Stimulated activated naive CD8-positive, alpha-beta T cell treated with anti-CD3 and anti-CD28 coated beads, Interleukin-15, Interleukin-2, amounts not matched to agents 100 ng/mL and 50 ng/mL, for 24 hours (primary cell): ENCODE measurements at regions not wholly inside any gene's neighbourhood (a gene's known extent, or its start where the extent isn't known, plus 50 kb on each side); places are given as distances from the start of the nearest gene placed in this dataset.

Source experiments
- H3K27ac Mint-ChIP-seq: one replicate; pipeline ENCODE4 v1.8.0; 2021; ENCODE audit warnings: mild to moderate bottlenecking, mixed read lengths
- H3K27me3 Mint-ChIP-seq: one replicate; pipeline ENCODE4 v1.8.0; 2021; ENCODE audit warnings: mixed read lengths
- H3K36me3 Mint-ChIP-seq: one replicate; pipeline ENCODE4 v1.8.0; 2021; ENCODE audit warnings: low read depth, mixed read lengths
- H3K4me1 Mint-ChIP-seq: one replicate; pipeline ENCODE4 v1.8.0; 2021; ENCODE audit warnings: low read depth, mixed read lengths
- H3K4me3 Mint-ChIP-seq: one replicate; pipeline ENCODE4 v1.8.0; 2021; ENCODE audit warnings: mild to moderate bottlenecking, mixed read lengths
- H3K9me3 Mint-ChIP-seq: one replicate; pipeline ENCODE4 v1.8.0; 2021; ENCODE audit warnings: mixed read lengths

GRCh38 chr18:77820472-77820871 lies 570.8 kb downstream of the GALR1 start:
- peaks cover 9% of the 10 kb centered on the region for H3K27me3 Mint-ChIP-seq
- no peak overlapping the region for H3K4me3 Mint-ChIP-seq
- H3K36me3 Mint-ChIP-seq = no peaks in the 10 kb centered on the region
- no peaks in the 10 kb centered on the region for H3K4me1 Mint-ChIP-seq
- H3K27ac Mint-ChIP-seq = no peak overlapping the region
- peaks cover 8% of the 10 kb centered on the region for H3K9me3 Mint-ChIP-seq

GRCh38 chr18:77821892-77822291 lies 572.2 kb downstream of the GALR1 start:
- H3K36me3 Mint-ChIP-seq = no peaks in the 10 kb centered on the region
- H3K4me3 Mint-ChIP-seq = no peak overlapping the region
- no peak overlapping the region for H3K27ac Mint-ChIP-seq
- H3K9me3 Mint-ChIP-seq = peaks cover 12% of the 10 kb centered on the region
- H3K4me1 Mint-ChIP-seq = no peaks in the 10 kb centered on the region
- H3K27me3 Mint-ChIP-seq = peaks cover 9% of the 10 kb centered on the region

DNA sequence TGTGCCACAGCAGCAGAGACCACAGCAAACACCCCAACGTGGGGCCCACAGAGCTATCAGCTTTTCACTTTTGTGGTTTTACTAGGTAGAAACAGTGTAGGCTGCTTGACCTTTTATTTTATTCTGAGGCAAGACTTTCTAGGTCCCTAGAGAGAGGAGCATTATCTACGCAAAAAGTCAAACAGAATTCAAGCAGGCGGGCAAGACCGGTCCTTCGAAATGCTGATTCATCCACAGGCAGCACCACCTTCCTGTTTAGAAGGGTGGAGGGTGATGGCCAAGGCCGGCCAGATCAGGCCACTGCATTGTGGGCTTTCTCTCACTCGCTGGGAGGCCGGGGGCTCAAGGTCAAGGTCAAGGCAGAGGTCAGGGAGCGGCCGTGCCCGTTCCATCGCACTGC lies 573.0 kb downstream of the GALR1 start:
- H3K9me3 Mint-ChIP-seq = peaks cover 12% of the 10 kb centered on the region
- no peak overlapping the region for H3K4me3 Mint-ChIP-seq

GRCh38 chr18:77833807-77834206 lies 584.2 kb downstream of the GALR1 start:
- H3K4me1 Mint-ChIP-seq = no peaks in the 10 kb centered on the region
- H3K36me3 Mint-ChIP-seq = no peaks in the 10 kb centered on the region
- no peaks in the 10 kb centered on the region for H3K9me3 Mint-ChIP-seq
- H3K27me3 Mint-ChIP-seq = no peaks in the 10 kb centered on the region
- no peak overlapping the region for H3K27ac Mint-ChIP-seq
- no peak overlapping the region for H3K4me3 Mint-ChIP-seq

More for the DNA sequence above, 573.0 kb downstream of the GALR1 start:
- Mint-ChIP-seq H3K27ac (no peak overlapping the region), H3K36me3 (no peaks in the 10 kb centered on the region), H3K4me1 (no peaks in the 10 kb centered on the region), H3K27me3 (peaks cover 9% of the 10 kb centered on the region)

GRCh38 chr18:77851802-77852201 lies 602.2 kb downstream of the GALR1 start:
- no peak overlapping the region for H3K27ac Mint-ChIP-seq

DNA sequence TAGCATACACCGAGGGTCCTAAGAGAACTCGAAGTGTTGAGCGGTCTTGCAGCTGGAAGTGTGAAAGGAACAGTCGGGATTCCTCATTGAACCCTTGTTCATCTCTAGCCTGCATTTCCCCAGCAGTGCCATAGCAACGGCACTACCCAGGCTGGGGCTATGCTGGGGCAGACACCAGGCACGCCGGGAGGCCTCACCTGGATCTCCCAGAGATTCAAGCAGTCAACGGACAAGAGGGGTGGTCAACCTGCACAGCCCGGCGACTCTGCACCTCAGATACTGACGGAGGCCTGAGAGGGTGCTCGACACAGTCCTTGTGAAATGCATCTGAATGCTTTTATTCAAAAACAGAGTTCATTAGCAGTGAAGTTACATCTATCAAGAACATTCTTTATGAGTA lies 604.2 kb downstream of the GALR1 start:
- H3K9me3 Mint-ChIP-seq = no peaks in the 10 kb centered on the region
- no peaks in the 10 kb centered on the region for H3K36me3 Mint-ChIP-seq
- H3K4me1 Mint-ChIP-seq = no peaks in the 10 kb centered on the region
- no peak overlapping the region for H3K27ac Mint-ChIP-seq
- no peaks in the 10 kb centered on the region for H3K27me3 Mint-ChIP-seq
- no peak overlapping the region for H3K4me3 Mint-ChIP-seq

More at GRCh38 chr18:77851802-77852201, 602.2 kb downstream of the GALR1 start:
- H3K36me3 Mint-ChIP-seq = no peaks in the 10 kb centered on the region
- no peak overlapping the region for H3K4me3 Mint-ChIP-seq
- H3K9me3 Mint-ChIP-seq = no peaks in the 10 kb centered on the region
- H3K4me1 Mint-ChIP-seq = no peaks in the 10 kb centered on the region
- peaks cover 4% of the 10 kb centered on the region for H3K27me3 Mint-ChIP-seq

DNA sequence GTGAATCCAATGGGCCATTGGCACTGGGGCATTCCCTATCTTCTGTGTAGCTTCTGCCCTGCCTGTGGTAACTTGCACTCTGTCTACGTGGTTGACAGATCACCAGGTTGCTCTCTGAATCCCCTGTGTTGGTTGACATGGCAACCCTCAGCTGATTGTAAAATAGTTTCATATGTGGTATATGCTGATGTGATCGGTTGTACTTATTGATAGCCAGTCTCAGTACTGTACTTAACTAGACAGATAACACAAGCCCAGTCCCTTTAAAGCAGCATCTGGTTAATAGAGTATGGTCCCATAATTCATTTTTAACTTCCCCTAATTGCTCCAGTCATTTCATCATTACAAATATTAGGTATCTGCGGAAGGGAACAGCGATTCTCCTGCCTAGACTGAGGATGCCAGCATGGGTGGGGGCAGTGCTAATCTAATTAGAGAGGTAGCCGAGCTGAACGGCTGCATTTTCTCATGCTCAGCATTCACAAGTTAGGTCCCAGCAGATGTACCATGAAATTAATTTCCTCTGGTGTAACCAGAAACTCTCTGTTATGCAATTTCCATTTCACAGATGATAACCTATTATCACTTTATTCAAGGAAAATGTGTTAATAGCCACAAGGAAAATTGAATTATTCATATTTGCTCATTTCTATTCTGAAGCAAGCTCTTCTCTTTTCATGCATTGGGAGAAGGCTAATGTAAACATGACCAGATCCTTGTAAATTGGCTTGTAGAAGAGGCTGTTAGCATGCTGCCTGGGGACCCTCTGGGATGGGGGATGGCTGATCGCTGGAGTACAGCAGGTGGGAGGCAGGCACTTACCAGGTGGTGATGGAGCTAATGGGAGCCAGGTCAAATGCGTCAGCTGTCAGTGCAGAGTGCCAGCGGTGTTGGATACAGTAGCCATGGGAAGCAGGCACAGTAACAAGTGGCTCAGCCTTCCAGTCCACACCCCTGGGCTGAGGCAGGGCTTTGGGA lies 608.3 kb downstream of the GALR1 start:
- H3K4me1 Mint-ChIP-seq = no peaks in the 10 kb centered on the region
- no peak overlapping the region for H3K4me3 Mint-ChIP-seq
- H3K27ac Mint-ChIP-seq = no peak overlapping the region

GRCh38 chr18:77859634-77860033 lies 610.0 kb downstream of the GALR1 start:
- peaks cover under 1% of the 10 kb centered on the region for H3K9me3 Mint-ChIP-seq
- H3K4me1 Mint-ChIP-seq = no peaks in the 10 kb centered on the region

More for the DNA sequence above, 608.3 kb downstream of the GALR1 start:
- no peaks in the 10 kb centered on the region for H3K36me3 Mint-ChIP-seq
- H3K27me3 Mint-ChIP-seq = no peaks in the 10 kb centered on the region
- H3K9me3 Mint-ChIP-seq = no peaks in the 10 kb centered on the region

GRCh38 chr18:77862066-77862757 lies 612.6 kb downstream of the GALR1 start:
- no peak overlapping the region for H3K4me3 Mint-ChIP-seq

More at GRCh38 chr18:77859634-77860033, 610.0 kb downstream of the GALR1 start:
- Mint-ChIP-seq H3K27ac (no peak overlapping the region), H3K4me3 (no peak overlapping the region), H3K36me3 (no peaks in the 10 kb centered on the region), H3K27me3 (no peaks in the 10 kb centered on the region)

DNA sequence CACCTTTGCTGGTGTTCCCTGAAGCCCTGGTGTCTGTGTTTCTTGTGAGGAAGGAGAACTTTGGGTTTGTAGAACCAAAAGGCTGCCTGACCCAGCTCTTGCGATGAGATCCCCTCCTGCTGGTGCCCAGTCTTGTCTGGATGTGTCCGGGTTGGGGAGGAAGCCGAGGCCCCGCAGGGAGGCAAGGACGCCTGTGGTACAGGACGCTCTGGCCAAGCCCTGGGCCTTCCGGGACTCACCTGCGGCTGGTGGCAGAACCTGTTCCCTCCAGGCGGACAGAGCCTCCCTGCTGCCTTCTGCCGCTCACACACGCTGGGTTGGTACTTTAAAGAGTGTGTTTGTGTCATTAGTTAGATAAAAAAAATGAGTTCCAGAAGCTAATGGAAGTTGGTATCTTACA lies 616.2 kb downstream of the GALR1 start:
- Mint-ChIP-seq H3K36me3 (no peaks in the 10 kb centered on the region), H3K4me3 (no peak overlapping the region), H3K4me1 (no peaks in the 10 kb centered on the region), H3K27me3 (peaks cover 4% of the 10 kb centered on the region), H3K9me3 (peaks cover 5% of the 10 kb centered on the region), H3K27ac (no peak overlapping the region)

More at GRCh38 chr18:77862066-77862757, 612.6 kb downstream of the GALR1 start:
- H3K27me3 Mint-ChIP-seq = no peaks in the 10 kb centered on the region
- no peaks in the 10 kb centered on the region for H3K36me3 Mint-ChIP-seq
- no peak overlapping the region for H3K27ac Mint-ChIP-seq
- H3K9me3 Mint-ChIP-seq = peaks cover 5% of the 10 kb centered on the region
- H3K4me1 Mint-ChIP-seq = no peaks in the 10 kb centered on the region

- Mint-ChIP-seq H3K4me1 (no peaks in the 10 kb centered on the region), H3K4me3 (no peak overlapping the region), H3K27ac (no peak overlapping the region), H3K27me3 (peaks cover 4% of the 10 kb centered on the region), H3K9me3 (peaks cover 5% of the 10 kb centered on the region), H3K36me3 (no peaks in the 10 kb centered on the region)
Observed at GRCh38 chr18:77866351-77866750, 616.7 kb downstream of the GALR1 start.

DNA sequence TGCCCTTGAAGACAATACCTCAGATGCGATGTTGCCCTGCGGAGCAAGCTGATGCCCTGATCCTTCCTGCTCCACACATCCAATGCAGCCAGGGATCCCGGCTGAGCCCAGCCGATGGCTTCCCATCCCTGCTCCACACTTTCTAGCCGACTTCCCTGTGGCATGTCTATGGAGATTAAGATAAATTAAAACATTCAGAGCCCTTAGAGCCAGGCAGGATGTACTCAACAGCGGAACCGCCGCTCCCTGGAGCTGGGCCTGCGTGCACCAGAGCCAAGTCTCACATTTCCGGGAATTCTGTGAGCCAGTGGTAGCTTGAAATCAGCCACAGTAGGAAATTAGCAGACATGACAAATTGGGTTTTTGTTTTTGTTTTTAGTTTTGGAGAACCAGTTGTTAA lies 620.6 kb downstream of the GALR1 start:
- Mint-ChIP-seq H3K9me3 (no peaks in the 10 kb centered on the region), H3K27me3 (peaks cover 5% of the 10 kb centered on the region), H3K4me3 (no peak overlapping the region), H3K4me1 (no peaks in the 10 kb centered on the region), H3K36me3 (no peaks in the 10 kb centered on the region), H3K27ac (no peak overlapping the region)

GRCh38 chr18:77870894-77871293 lies 621.2 kb downstream of the GALR1 start:
- no peak overlapping the region for H3K4me3 Mint-ChIP-seq
- H3K27me3 Mint-ChIP-seq = peaks cover 10% of the 10 kb centered on the region

DNA sequence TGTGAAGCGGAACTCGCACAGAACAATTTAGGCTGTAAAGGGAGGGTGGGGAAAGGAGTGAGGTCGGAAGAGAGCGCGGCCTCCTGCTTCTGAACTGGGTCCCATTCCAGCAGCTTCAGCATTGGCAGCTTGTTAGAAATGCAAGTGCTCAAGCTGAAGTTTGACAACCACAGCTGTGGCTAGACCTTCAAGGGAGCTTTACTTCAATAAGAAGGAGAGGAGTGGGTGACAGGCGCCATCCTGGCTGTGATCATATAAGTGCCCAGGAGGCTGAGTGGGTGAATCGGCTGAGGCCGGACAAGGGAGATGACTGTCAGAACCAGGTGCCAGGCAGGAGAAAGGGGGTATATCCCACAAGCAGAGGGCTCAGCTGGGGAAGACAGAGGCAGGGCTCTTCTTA lies 622.5 kb downstream of the GALR1 start:
- no peak overlapping the region for H3K4me3 Mint-ChIP-seq
- H3K9me3 Mint-ChIP-seq = no peaks in the 10 kb centered on the region
- H3K27me3 Mint-ChIP-seq = peaks cover 10% of the 10 kb centered on the region
- H3K27ac Mint-ChIP-seq = no peak overlapping the region
- H3K4me1 Mint-ChIP-seq = no peaks in the 10 kb centered on the region
- H3K36me3 Mint-ChIP-seq = no peaks in the 10 kb centered on the region

More at GRCh38 chr18:77870894-77871293, 621.2 kb downstream of the GALR1 start:
- Mint-ChIP-seq H3K27ac (no peak overlapping the region), H3K9me3 (no peaks in the 10 kb centered on the region), H3K4me1 (no peaks in the 10 kb centered on the region), H3K36me3 (no peaks in the 10 kb centered on the region)

GRCh38 chr18:77876319-77876865 lies 626.7 kb downstream of the GALR1 start:
- Mint-ChIP-seq H3K36me3 (no peaks in the 10 kb centered on the region), H3K27ac (no peak overlapping the region), H3K4me3 (no peak overlapping the region), H3K9me3 (no peaks in the 10 kb centered on the region), H3K4me1 (no peaks in the 10 kb centered on the region), H3K27me3 (peaks cover 6% of the 10 kb centered on the region)
